ENCODE measurements at regions not wholly inside any gene's neighbourhood (a gene's known extent, or its start where the extent isn't known, plus 50 kb on each side); places are given as distances from the start of the nearest gene placed in this dataset.

DNA sequence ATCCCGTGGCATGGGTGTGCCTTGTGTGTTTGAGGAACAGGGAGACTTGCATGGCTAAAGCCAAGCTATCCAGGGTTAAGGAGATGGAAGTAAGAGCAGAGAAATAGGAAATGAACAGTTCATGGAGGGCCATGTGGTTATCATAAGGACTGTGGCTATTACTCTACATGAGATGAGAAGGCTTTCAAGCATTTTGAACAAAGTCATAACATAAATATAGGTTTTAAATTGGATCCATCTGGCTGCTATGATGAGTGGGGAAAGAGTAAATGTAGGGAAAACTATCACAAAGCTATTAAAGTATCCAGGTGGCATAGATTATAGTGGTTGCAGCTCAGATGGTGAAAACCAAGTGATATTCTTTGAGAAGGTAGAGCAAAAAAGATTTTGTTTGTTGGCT is 184.1 kb downstream of the PCDH17 start:
- no TSS peak for BruUV-seq (replicated peaks)
- TF ChIP-seq, protein P1, sequence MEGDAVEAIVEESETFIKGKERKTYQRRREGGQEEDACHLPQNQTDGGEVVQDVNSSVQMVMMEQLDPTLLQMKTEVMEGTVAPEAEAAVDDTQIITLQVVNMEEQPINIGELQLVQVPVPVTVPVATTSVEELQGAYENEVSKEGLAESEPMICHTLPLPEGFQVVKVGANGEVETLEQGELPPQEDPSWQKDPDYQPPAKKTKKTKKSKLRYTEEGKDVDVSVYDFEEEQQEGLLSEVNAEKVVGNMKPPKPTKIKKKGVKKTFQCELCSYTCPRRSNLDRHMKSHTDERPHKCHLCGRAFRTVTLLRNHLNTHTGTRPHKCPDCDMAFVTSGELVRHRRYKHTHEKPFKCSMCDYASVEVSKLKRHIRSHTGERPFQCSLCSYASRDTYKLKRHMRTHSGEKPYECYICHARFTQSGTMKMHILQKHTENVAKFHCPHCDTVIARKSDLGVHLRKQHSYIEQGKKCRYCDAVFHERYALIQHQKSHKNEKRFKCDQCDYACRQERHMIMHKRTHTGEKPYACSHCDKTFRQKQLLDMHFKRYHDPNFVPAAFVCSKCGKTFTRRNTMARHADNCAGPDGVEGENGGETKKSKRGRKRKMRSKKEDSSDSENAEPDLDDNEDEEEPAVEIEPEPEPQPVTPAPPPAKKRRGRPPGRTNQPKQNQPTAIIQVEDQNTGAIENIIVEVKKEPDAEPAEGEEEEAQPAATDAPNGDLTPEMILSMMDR (IDR thresholded peaks at IDR 0.05; ENCODE audit: unreplicated experiment) = no peak
- H3K27ac Mint-ChIP-seq (ENCODE audit: low read depth, unreplicated experiment) = no peak overlapping the region
- H3K36me3 Mint-ChIP-seq (ENCODE audit: insufficient read depth, unreplicated experiment) = no peaks in the 10 kb centered on the region
- intact Hi-C loops (cut with micrococcal nuclease) = no loop called here
- ChIA-PET POLR2A (no interaction called here), CTCF (no interaction called here)
- H3K9me3 Mint-ChIP-seq (ENCODE audit: unreplicated experiment) = peaks cover 13% of the 10 kb centered on the region
- peaks cover 32% of the 10 kb centered on the region for H3K27me3 Mint-ChIP-seq (ENCODE audit: insufficient read depth, unreplicated experiment)
- no peaks in the 10 kb centered on the region for H3K4me1 Mint-ChIP-seq (ENCODE audit: insufficient read depth, unreplicated experiment)
- no peak overlapping the region for H3K4me3 Mint-ChIP-seq (ENCODE audit: unreplicated experiment)
- no peak for DNase-seq (ENCODE audit: unreplicated experiment)

DNA sequence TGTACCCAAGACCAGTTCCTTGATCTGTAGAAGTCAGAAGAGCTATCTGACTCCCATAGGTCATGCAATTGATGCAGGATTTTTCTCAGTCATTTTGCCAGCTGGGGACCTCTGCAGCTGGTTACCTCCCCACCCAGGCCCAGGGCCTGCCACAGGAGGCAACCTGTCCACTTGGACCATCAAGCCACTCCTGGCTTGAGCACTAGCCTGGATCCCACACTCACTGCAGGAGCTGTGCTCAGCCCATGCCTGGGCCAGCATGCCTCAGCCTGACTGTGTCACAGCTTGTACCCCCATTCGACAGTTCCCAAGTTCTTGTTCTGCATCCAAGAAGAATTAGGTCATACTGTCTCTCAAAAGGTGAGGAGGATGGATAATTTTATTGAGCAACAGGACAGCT is 189.4 kb downstream of the PCDH17 start:
- POLR2A ChIA-PET = no interaction called here
- TF ChIP-seq, protein P1 (IDR thresholded peaks at IDR 0.05; ENCODE audit: unreplicated experiment) = no peak
- Mint-ChIP-seq H3K4me1 (ENCODE audit: insufficient read depth, unreplicated experiment) (no peaks in the 10 kb centered on the region), H3K36me3 (ENCODE audit: insufficient read depth, unreplicated experiment) (no peaks in the 10 kb centered on the region), H3K4me3 (ENCODE audit: unreplicated experiment) (no peak overlapping the region), H3K27me3 (ENCODE audit: insufficient read depth, unreplicated experiment) (peaks cover under 1% of the 10 kb centered on the region), H3K27ac (ENCODE audit: low read depth, unreplicated experiment) (no peak overlapping the region), H3K9me3 (ENCODE audit: unreplicated experiment) (no peaks in the 10 kb centered on the region)
- BruUV-seq (replicated peaks) = no TSS peak
- CTCF ChIA-PET = interaction anchor here (0.5 kb wide), 1 partner anchor 199 kb away, joined by 3 read pairs; no protein-coding TSS in a partner anchor
- intact Hi-C loops (cut with micrococcal nuclease) = no loop called here
- DNase-seq (ENCODE audit: unreplicated experiment) = no peak

DNA sequence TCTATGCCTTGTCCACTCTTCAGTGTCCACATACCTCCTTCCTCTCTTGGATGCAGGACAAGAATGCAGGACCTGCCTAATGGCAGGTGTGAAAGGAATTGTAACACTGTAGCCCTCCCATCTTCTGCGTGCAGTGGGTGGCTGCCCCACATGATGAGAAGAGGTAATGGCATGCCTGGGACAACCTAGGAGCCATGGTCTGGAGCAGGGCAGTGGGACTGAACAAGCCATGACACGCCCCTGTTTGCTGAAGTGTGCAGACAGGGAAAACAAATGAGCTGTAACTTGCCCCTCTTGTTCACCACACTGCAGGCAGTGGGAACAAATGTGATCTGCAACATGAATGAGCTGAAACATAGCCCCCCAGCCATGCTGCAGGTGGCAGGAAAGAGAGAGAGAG is 192.2 kb downstream of the PCDH17 start:
- no peak for DNase-seq (ENCODE audit: unreplicated experiment)
- intact Hi-C loops (cut with micrococcal nuclease) = no loop called here
- ChIA-PET CTCF (interaction anchor here (0.6 kb wide), 1 partner anchor 1855 kb away, joined by 3 read pairs; no protein-coding TSS in a partner anchor), POLR2A (no interaction called here)
- Mint-ChIP-seq H3K27ac (ENCODE audit: low read depth, unreplicated experiment) (no peak overlapping the region), H3K4me3 (ENCODE audit: unreplicated experiment) (no peak overlapping the region), H3K9me3 (ENCODE audit: unreplicated experiment) (no peaks in the 10 kb centered on the region), H3K36me3 (ENCODE audit: insufficient read depth, unreplicated experiment) (no peaks in the 10 kb centered on the region), H3K4me1 (ENCODE audit: insufficient read depth, unreplicated experiment) (no peaks in the 10 kb centered on the region), H3K27me3 (ENCODE audit: insufficient read depth, unreplicated experiment) (no peaks in the 10 kb centered on the region)
- TF ChIP-seq, protein P1 (IDR thresholded peaks at IDR 0.05; ENCODE audit: unreplicated experiment) = no peak
- BruUV-seq (replicated peaks) = no TSS peak

DNA sequence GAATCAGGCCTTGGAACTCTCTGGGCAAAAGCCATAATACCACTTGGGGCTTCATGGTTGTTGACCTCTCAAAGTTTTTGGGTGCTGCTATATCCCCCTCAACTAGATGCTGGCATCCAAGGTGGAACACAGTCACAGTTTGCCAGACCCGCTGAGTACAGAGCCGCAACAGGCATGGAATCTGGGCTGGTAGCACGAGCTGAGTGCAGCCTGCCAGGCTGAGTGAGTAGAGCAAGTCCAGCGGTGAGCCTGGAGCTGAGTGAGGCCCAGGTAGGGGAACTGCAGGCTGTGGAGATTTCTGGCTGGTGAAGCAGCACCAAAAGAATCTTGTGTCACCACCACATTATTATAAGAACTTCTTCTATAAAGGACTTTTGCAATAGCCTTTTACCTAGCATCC is 192.6 kb downstream of the PCDH17 start:
- H3K4me1 Mint-ChIP-seq (ENCODE audit: insufficient read depth, unreplicated experiment) = no peaks in the 10 kb centered on the region
- no peak overlapping the region for H3K27ac Mint-ChIP-seq (ENCODE audit: low read depth, unreplicated experiment)
- BruUV-seq (replicated peaks) = no TSS peak
- intact Hi-C loops (cut with micrococcal nuclease) = no loop called here
- H3K4me3 Mint-ChIP-seq (ENCODE audit: unreplicated experiment) = no peak overlapping the region
- POLR2A ChIA-PET = no interaction called here
- no peak for DNase-seq (ENCODE audit: unreplicated experiment)
- CTCF ChIA-PET = interaction anchor here (0.6 kb wide), 1 partner anchor 1855 kb away, joined by 3 read pairs; no protein-coding TSS in a partner anchor
- no peaks in the 10 kb centered on the region for H3K9me3 Mint-ChIP-seq (ENCODE audit: unreplicated experiment)
- TF ChIP-seq, protein P1 (IDR thresholded peaks at IDR 0.05; ENCODE audit: unreplicated experiment) = no peak
- H3K27me3 Mint-ChIP-seq (ENCODE audit: insufficient read depth, unreplicated experiment) = no peaks in the 10 kb centered on the region
- no peaks in the 10 kb centered on the region for H3K36me3 Mint-ChIP-seq (ENCODE audit: insufficient read depth, unreplicated experiment)
